Fibroblast of lung (primary cell): ENCODE measurements at regions not wholly inside any gene's neighbourhood (a gene's known extent, or its start where the extent isn't known, plus 50 kb on each side); places are given as distances from the start of the nearest gene placed in this dataset.

Experiments
- CTCF ChIP-seq, 2 donors: IDR thresholded peaks in 1 of 2; conservative IDR thresholded peaks in 1 of 2; 1 replicate in 1 of 2; 2 replicates in 1 of 2; pipeline ENCODE4 v1.5.1; 2011 to 2012; ENCODE audit warnings: low read length in 2 of 2, control low read depth in 1 of 2, inconsistent platforms in 1 of 2, low read depth in 1 of 2, mild to moderate bottlenecking in 1 of 2
- EZH2 ChIP-seq: IDR thresholded peaks from 2 replicates; pipeline ENCODE4 v1.5.1; 2012; ENCODE audit warnings: low read length, control low read depth, mild to moderate bottlenecking; ENCODE audit errors: missing control alignments

GRCh38 chr1:195894411-195894810 is 713.8 kb downstream of the KCNT2 start:
- TF ChIP-seq CTCF (conservative IDR thresholded peaks at IDR 0.05 in 1 of 2, IDR thresholded peaks at IDR 0.05 in 1 of 2; ENCODE audit: low read depth in 1 of 2, low read length in 2 of 2) (no peak), EZH2 (no peak)
